IMR-90 (cell line): ENCODE measurements at regions not wholly inside any gene's neighbourhood (a gene's known extent, or its start where the extent isn't known, plus 50 kb on each side); places are given as distances from the start of the nearest gene placed in this dataset.
A peak's percentile ranks its signal among the peaks of the same experiment; 100 is the strongest.

ENCODE experiments used
- ATAC-seq: fragments of 200-7000 bp; cut with Tn5 transposase; 2 replicates; pipeline ENCODE4 v1.9.1; 2020; ENCODE audit warnings: low read depth, mild to moderate bottlenecking, moderate library complexity
- BruUV-seq: library from RNA; stranded (reverse); fragments of 400-500 nt; replicated peaks from 2 replicates; lab custom pipeline; 2021; lab: Mats Ljungman, UMichigan
- CTCF ChIA-PET: fragments of 300-600 bp; formaldehyde crosslinking; extraction: SDS; loops from one replicate; lab custom pipeline; 2021; ENCODE audit warnings: antibody characterized with exemption; lab: Yijun Ruan, JAX
- POLR2A ChIA-PET: fragments of 300-600 bp; sonication (Branson Sonifier 250); formaldehyde crosslinking; loops from one replicate; lab custom pipeline; 2022; ENCODE audit warnings: antibody characterized with exemption; ENCODE audit not compliant: unreplicated experiment; lab: Charles Lee
- DNase-seq: peaks from one replicate; pipeline ENCODE4 v3.0.0; 2013
- H2AFZ ChIP-seq: replicated peaks from 2 replicates; pipeline ENCODE3; 2013; ENCODE audit warnings: low read length, mild to moderate bottlenecking; ENCODE audit not compliant: poor library complexity
- H2AK5ac ChIP-seq: 2 replicates; pipeline ENCODE4 v1.6.1; 2013; ENCODE audit warnings: low read depth, low read length, inconsistent platforms
- H2AK9ac ChIP-seq: replicated peaks from 2 replicates; pipeline ENCODE3; 2013; ENCODE audit warnings: mild to moderate bottlenecking, low read depth, low read length, moderate library complexity; ENCODE audit not compliant: poor library complexity
- H2BK120ac ChIP-seq: 2 replicates; pipeline ENCODE4 v1.6.1; 2013; ENCODE audit warnings: low read depth, low read length, inconsistent platforms
- H2BK15ac ChIP-seq: 3 replicates; pipeline ENCODE4 v1.6.1; 2013; ENCODE audit warnings: low read depth, low read length, inconsistent platforms
- H2BK20ac ChIP-seq: 2 replicates; pipeline ENCODE4 v1.6.1; 2013; ENCODE audit warnings: low read depth, mild to moderate bottlenecking, inconsistent platforms, low read length, moderate library complexity
- H2BK5ac ChIP-seq: 2 replicates; pipeline ENCODE4 v1.6.1; 2013; ENCODE audit warnings: mild to moderate bottlenecking, low read depth, low read length, inconsistent platforms; ENCODE audit not compliant: poor library complexity, severe bottlenecking
- H3K14ac ChIP-seq: replicated peaks from 2 replicates; pipeline ENCODE4 v1.6.1; 2013; ENCODE audit warnings: low read depth, low read length, inconsistent platforms
- H3K18ac ChIP-seq: 2 replicates; pipeline ENCODE4 v1.6.1; 2013; ENCODE audit warnings: low read depth, low read length, control low read depth
- H3K23ac ChIP-seq: 2 replicates; pipeline ENCODE4 v1.6.1; 2013; ENCODE audit warnings: low read depth, low read length, inconsistent platforms
- H3K27ac ChIP-seq: 2 replicates; pipeline ENCODE4 v1.5.1; 2013; ENCODE audit warnings: mild to moderate bottlenecking, control low read depth, low read length; ENCODE audit not compliant: insufficient read depth
- H3K27me3 ChIP-seq: 2 replicates; pipeline ENCODE4 v1.6.1; 2013; ENCODE audit warnings: low read length; ENCODE audit not compliant: control insufficient read depth, insufficient read depth
- H3K36me3 ChIP-seq: 2 replicates; pipeline ENCODE4 v1.6.1; 2013; ENCODE audit warnings: low read length, mixed read lengths; ENCODE audit not compliant: control insufficient read depth, insufficient read depth
- H3K4ac ChIP-seq: 2 replicates; pipeline ENCODE4 v1.6.1; 2013; ENCODE audit warnings: low read depth, low read length, inconsistent platforms
- H3K4me1 ChIP-seq: 2 replicates; pipeline ENCODE4 v1.6.1; 2013; ENCODE audit warnings: low read length, mixed read lengths; ENCODE audit not compliant: control insufficient read depth, insufficient read depth
- H3K4me2 ChIP-seq: 2 replicates; pipeline ENCODE4 v1.6.1; 2013; ENCODE audit warnings: low read depth, mild to moderate bottlenecking, control low read depth, low read length, moderate library complexity
- H3K4me3 ChIP-seq: 2 replicates; pipeline ENCODE4 v1.5.1; 2013; ENCODE audit warnings: low read depth, mild to moderate bottlenecking, control low read depth, low read length, moderate library complexity; ENCODE audit not compliant: insufficient read depth
- H3K56ac ChIP-seq: 2 replicates; pipeline ENCODE4 v1.6.1; 2013; ENCODE audit warnings: low read length, inconsistent platforms; ENCODE audit not compliant: insufficient read depth; ENCODE audit errors: extremely low read depth
- H3K79me1 ChIP-seq, 2 experiments: 2 replicates each; pipeline ENCODE4 v1.6.1; 2013; ENCODE audit warnings: low read length in 2 of 2, inconsistent platforms in 1 of 2, low read depth in 1 of 2
- H3K9ac ChIP-seq: 2 replicates; pipeline ENCODE4 v1.6.1; 2013; ENCODE audit warnings: low read depth, low read length, control low read depth
- H3K9me1 ChIP-seq: 2 replicates; pipeline ENCODE4 v1.6.1; 2013; ENCODE audit warnings: low read length, inconsistent platforms; ENCODE audit not compliant: insufficient read depth
- H3K9me3 ChIP-seq: 2 replicates; pipeline ENCODE4 v1.6.1; 2013; ENCODE audit warnings: low read length; ENCODE audit not compliant: control insufficient read depth, insufficient read depth
- H4K20me1 ChIP-seq: 2 replicates; pipeline ENCODE4 v1.6.1; 2013; ENCODE audit warnings: low read length, inconsistent platforms; ENCODE audit not compliant: insufficient read depth
- H4K5ac ChIP-seq: 2 replicates; pipeline ENCODE4 v1.6.1; 2013; ENCODE audit warnings: mild to moderate bottlenecking, low read depth, low read length, control low read depth
- H4K8ac ChIP-seq, 2 experiments: 2 replicates each; pipeline ENCODE4 v1.6.1; 2013; ENCODE audit warnings: low read depth in 2 of 2, low read length in 2 of 2, control low read depth in 1 of 2, inconsistent platforms in 1 of 2
- H4K91ac ChIP-seq: 2 replicates; pipeline ENCODE4 v1.6.1; 2013; ENCODE audit warnings: low read depth, low read length, inconsistent platforms; ENCODE audit not compliant: insufficient read depth
- BHLHE40 ChIP-seq: fragments of 150-350 bp; IDR thresholded peaks from 2 replicates; pipeline ENCODE4 v1.6.1; 2016; ENCODE audit warnings: mild to moderate bottlenecking, low read depth, low read length
- CEBPB ChIP-seq: IDR thresholded peaks from 2 replicates; pipeline ENCODE4 v1.6.1; 2012; ENCODE audit warnings: low read depth, low read length, improper control_type of control experiment
- CTCF ChIP-seq: conservative IDR thresholded peaks from 2 replicates; pipeline ENCODE4 v1.5.1; 2012; ENCODE audit warnings: mild to moderate bottlenecking, low read depth, low read length, improper control_type of control experiment
- FOS ChIP-seq: fragments of 150-350 bp; IDR thresholded peaks from 2 replicates; pipeline ENCODE4 v1.6.1; 2016; ENCODE audit warnings: low read depth, low read length
- MAFK ChIP-seq: IDR thresholded peaks from 2 replicates; pipeline ENCODE4 v1.6.1; 2012; ENCODE audit warnings: low read depth, low read length, improper control_type of control experiment
- NFE2L2 ChIP-seq: fragments of 150-350 bp; IDR thresholded peaks from 2 replicates; pipeline ENCODE4 v1.6.1; 2016; ENCODE audit warnings: low read depth, mild to moderate bottlenecking, low read length
- POLR2A ChIP-seq: IDR thresholded peaks from 2 replicates; pipeline ENCODE4 v1.6.1; 2012; ENCODE audit warnings: mild to moderate bottlenecking, low read depth, low read length
- RCOR1 ChIP-seq: IDR thresholded peaks from 2 replicates; pipeline ENCODE4 v1.6.1; 2012; ENCODE audit warnings: mild to moderate bottlenecking, low read length, improper control_type of control experiment; ENCODE audit not compliant: insufficient replicate concordance
- RFX5 ChIP-seq: IDR thresholded peaks from 2 replicates; pipeline ENCODE4 v1.8.0; 2012; ENCODE audit warnings: low read depth, mild to moderate bottlenecking, low read length, moderate library complexity
- WGBS, 2 experiments: methylation state at CpG; one replicate each; pipeline versions ENCODE4 v1.1.5 to v1.1.7; 2013; ENCODE audit warnings: missing lambda C conversion rate in 2 of 2; ENCODE audit not compliant: insufficient read length in 1 of 2; ENCODE audit errors: extremely low coverage in 2 of 2; 5-methylcytosine and 5-hydroxymethylcytosine counted together
- dilution Hi-C: fragments of 300-500 bp; cut with HindIII; formaldehyde crosslinking; loops from one replicate; pipeline ENCODE4 v1.14.3; 2018; ENCODE audit warnings: low sequenced_read_pairs; ENCODE audit not compliant: unreplicated experiment
- in situ Hi-C: fragments of 300-500 bp; cut with MboI; formaldehyde crosslinking; loops from 3 replicates; pipeline ENCODE4 v1.14.3; 2019; ENCODE audit warnings: low sequenced_read_pairs, inconsistent platforms, mixed read lengths
- intact Hi-C: fragments of 100-400 bp; cut with micrococcal nuclease; formaldehyde crosslinking; loops from 2 replicates; pipeline ENCODE4 v1.10.0; 2022

- H2BK120ac ChIP-seq = no peak overlapping the region
- ChIA-PET CTCF (interaction anchor here (1.8 kb wide), 1 partner anchor 13 kb away, joined by 4 read pairs; no protein-coding TSS in a partner anchor), POLR2A (no interaction called here)
- H2AK5ac ChIP-seq = no peak overlapping the region
- dilution Hi-C loops = no loop called here
- H3K9me3 ChIP-seq = no peaks in the 10 kb centered on the region
- H4K8ac ChIP-seq = no peak overlapping the region
- H3K18ac ChIP-seq = no peak overlapping the region
- no peak overlapping the region for H4K91ac ChIP-seq
- H4K20me1 ChIP-seq = no peaks in the 10 kb centered on the region
- WGBS, 2 experiments = 79% methylated on average over 5 of the region's 5 CpGs; no CpG with 5 or more reads in 1 of the 2 experiments
- no peak overlapping the region for H3K56ac ChIP-seq
- peak overlapping the region; percentile 2; the same call in 1 of the 3 replicates for H2BK15ac ChIP-seq
- H3K4me3 ChIP-seq = no peak overlapping the region
- H2AK9ac ChIP-seq = no peak overlapping the region
- H2BK5ac ChIP-seq = no peak overlapping the region
- no peak overlapping the region for H4K5ac ChIP-seq
- DNase-seq = no peak
- no peak overlapping the region for H3K14ac ChIP-seq
- H2AFZ ChIP-seq = no peak overlapping the region
- no peak overlapping the region for H3K4ac ChIP-seq
- H3K79me1 ChIP-seq = no peaks in the 10 kb centered on the region
- H3K27ac ChIP-seq = no peak overlapping the region
- H3K27me3 ChIP-seq = no peaks in the 10 kb centered on the region
- TF ChIP-seq BHLHE40 = no peak
- no peak for TF ChIP-seq RCOR1
- TF ChIP-seq RFX5 = no peak
- TF ChIP-seq POLR2A = no peak
- TF ChIP-seq CEBPB = no peak
- TF ChIP-seq MAFK = no peak
- no peak for TF ChIP-seq NFE2L2
- TF ChIP-seq FOS = no peak
- TF ChIP-seq CTCF = no peak
- H3K9ac ChIP-seq = no peak overlapping the region
- H3K4me2 ChIP-seq = no peak overlapping the region
- H3K4me1 ChIP-seq = peaks cover 14% of the 10 kb centered on the region
- ATAC-seq = no peak
- in situ Hi-C loops = no loop called here
- no peak overlapping the region for H3K23ac ChIP-seq
- peak overlapping the region; percentile 62; the same call in 1 of the 2 replicates for H2BK20ac ChIP-seq
- H3K9me1 ChIP-seq = peaks cover 4% of the 10 kb centered on the region; the same call in 1 of the 2 replicates
- intact Hi-C loops = no loop called here
- BruUV-seq = no TSS peak
- no peaks in the 10 kb centered on the region for H3K36me3 ChIP-seq
Observed at GRCh38 chr2:107588181-107588580, 238.5 kb upstream of the RGPD4 start.
